B cell (primary cell): ENCODE measurements at regions not wholly inside any gene's neighbourhood (a gene's known extent, or its start where the extent isn't known, plus 50 kb on each side); places are given as distances from the start of the nearest gene placed in this dataset.
A peak's percentile ranks its signal among the peaks of the same experiment; 100 is the strongest.

Experiments
- ATAC-seq: fragments of 200-7000 bp; cut with Tn5 transposase; one replicate; pipeline ENCODE4 v1.10.0; 2021; ENCODE audit warnings: low read depth, mild to moderate bottlenecking, moderate number of reproducible peaks, moderate library complexity
- CTCF ChIA-PET: fragments of 350-600 bp; sonication (Branson Sonifier 250); formaldehyde crosslinking; loops from one replicate; lab custom pipeline; 2021; ENCODE audit warnings: antibody characterized with exemption, inconsistent platforms; lab: Charles Lee
- POLR2A ChIA-PET: fragments of 350-600 bp; sonication (Branson Sonifier 250); formaldehyde crosslinking; loops from one replicate; lab custom pipeline; 2021; ENCODE audit warnings: antibody characterized with exemption; lab: Charles Lee
- DNase-seq: peaks from one replicate; pipeline ENCODE4 v3.0.0; 2013
- H2AFZ ChIP-seq: 2 replicates; pipeline ENCODE4 v1.6.1; 2012; ENCODE audit warnings: mild to moderate bottlenecking, low read depth, low read length; ENCODE audit not compliant: insufficient read depth, poor library complexity, severe bottlenecking
- H3K27ac ChIP-seq, 2 donors: 1 replicate in 1 of 2; 2 replicates in 1 of 2; pipeline ENCODE4 v1.5.1; 2012 to 2013; ENCODE audit warnings: low read length in 2 of 2, mild to moderate bottlenecking in 2 of 2, moderate library complexity in 1 of 2
- H3K27me3 ChIP-seq, 4 experiments: fragments of 200-600 bp in 1 of 4; sonication (generic) in 1 of 4; replicated peaks in 1 of 4; 1 replicate in 2 of 4; 2 replicates in 2 of 4; pipeline versions ENCODE4 v1.6.1 to v1.7.0; 2013 to 2016; ENCODE audit warnings: low read length in 3 of 4, mild to moderate bottlenecking in 2 of 4, mixed read lengths in 1 of 4, moderate library complexity in 1 of 4; ENCODE audit not compliant: insufficient read depth in 4 of 4, control insufficient read depth in 3 of 4; ENCODE audit errors: control extremely low read depth in 1 of 4
- H3K36me3 ChIP-seq, 2 experiments: replicated peaks in 1 of 2; 1 replicate in 1 of 2; 2 replicates in 1 of 2; pipeline versions ENCODE4 v1.6.1 to v1.7.1; 2013; ENCODE audit warnings: low read length in 1 of 2; ENCODE audit not compliant: insufficient read depth in 2 of 2, control insufficient read depth in 1 of 2; ENCODE audit errors: control extremely low read depth in 1 of 2, extremely low read depth in 1 of 2
- H3K4me1 ChIP-seq, 2 donors: fragments of 200-600 bp in 1 of 2; sonication (generic) in 1 of 2; 1 replicate in 1 of 2; 2 replicates in 1 of 2; pipeline versions ENCODE4 v1.5.1 to v1.6.1; 2013 to 2017; ENCODE audit warnings: low read length in 2 of 2; ENCODE audit not compliant: control insufficient read depth in 2 of 2, insufficient read depth in 2 of 2
- H3K4me2 ChIP-seq: replicated peaks from 2 replicates; pipeline ENCODE3; 2012; ENCODE audit warnings: mild to moderate bottlenecking, low read depth, low read length; ENCODE audit not compliant: poor library complexity, severe bottlenecking
- H3K4me3 ChIP-seq, 5 experiments: fragments of 200-600 bp in 1 of 5; sonication (generic) in 1 of 5; 1 replicate in 3 of 5; 2 replicates in 2 of 5; pipeline versions ENCODE4 v1.5.1 to v1.7.0; 2011 to 2016; ENCODE audit warnings: low read length in 4 of 5, mild to moderate bottlenecking in 4 of 5, low read depth in 2 of 5, control low read depth in 1 of 5, moderate library complexity in 1 of 5; ENCODE audit not compliant: insufficient read depth in 1 of 5; ENCODE audit errors: control extremely low read depth in 1 of 5, extremely low read depth in 1 of 5
- H3K79me2 ChIP-seq: fragments of 200-600 bp; sonication (generic); one replicate; pipeline ENCODE4 v1.6.0; 2016; ENCODE audit warnings: low read length; ENCODE audit not compliant: control insufficient read depth, insufficient read depth
- H3K9ac ChIP-seq: fragments of 200-600 bp; sonication (generic); 2 replicates; pipeline ENCODE4 v1.6.1; 2017; ENCODE audit warnings: mild to moderate bottlenecking, low read length, moderate library complexity
- H3K9me3 ChIP-seq, 3 donors: one replicate each; pipeline versions ENCODE4 v1.6.1 to v1.7.1; 2013; ENCODE audit warnings: low read length in 2 of 3; ENCODE audit not compliant: control insufficient read depth in 2 of 3, insufficient read depth in 1 of 3; ENCODE audit errors: control extremely low read depth in 1 of 3
- H4K20me1 ChIP-seq: 2 replicates; pipeline ENCODE4 v1.6.0; 2012; ENCODE audit warnings: mild to moderate bottlenecking, low read length; ENCODE audit not compliant: insufficient read depth, control insufficient read depth, poor library complexity, severe bottlenecking
- H3K27ac Mint-ChIP-seq: one replicate; pipeline ENCODE4 v1.8.0; 2021; ENCODE audit warnings: mixed read lengths
- H3K27me3 Mint-ChIP-seq: one replicate; pipeline ENCODE4 v1.8.0; 2021; ENCODE audit warnings: mixed read lengths
- H3K4me1 Mint-ChIP-seq: one replicate; pipeline ENCODE4 v1.8.0; 2021; ENCODE audit warnings: mixed read lengths
- H3K4me3 Mint-ChIP-seq: one replicate; pipeline ENCODE4 v1.8.0; 2021; ENCODE audit warnings: mixed read lengths
- H3K9me3 Mint-ChIP-seq: one replicate; pipeline ENCODE4 v1.8.0; 2022; ENCODE audit warnings: mixed read lengths; ENCODE audit not compliant: insufficient read depth
- CTCF ChIP-seq: fragments of 200-600 bp; IDR thresholded peaks from one replicate; pipeline ENCODE4 v1.8.0; 2022; ENCODE audit warnings: antibody characterized with exemption, mild to moderate bottlenecking
- EZH2 ChIP-seq: IDR thresholded peaks from 2 replicates; pipeline ENCODE4 v1.6.1; 2012; ENCODE audit warnings: borderline replicate concordance, low read depth, mild to moderate bottlenecking, moderate library complexity, low read length; ENCODE audit not compliant: insufficient read depth, poor library complexity, severe bottlenecking
- WGBS: methylation state at CpG from one replicate; pipeline ENCODE4 v1.1.5; 2013; ENCODE audit warnings: missing lambda C conversion rate; ENCODE audit not compliant: insufficient coverage; 5-methylcytosine and 5-hydroxymethylcytosine counted together
- intact Hi-C: fragments of 100-400 bp; cut with micrococcal nuclease; formaldehyde crosslinking; loops from one replicate; pipeline ENCODE4 v1.10.0; 2022

DNA sequence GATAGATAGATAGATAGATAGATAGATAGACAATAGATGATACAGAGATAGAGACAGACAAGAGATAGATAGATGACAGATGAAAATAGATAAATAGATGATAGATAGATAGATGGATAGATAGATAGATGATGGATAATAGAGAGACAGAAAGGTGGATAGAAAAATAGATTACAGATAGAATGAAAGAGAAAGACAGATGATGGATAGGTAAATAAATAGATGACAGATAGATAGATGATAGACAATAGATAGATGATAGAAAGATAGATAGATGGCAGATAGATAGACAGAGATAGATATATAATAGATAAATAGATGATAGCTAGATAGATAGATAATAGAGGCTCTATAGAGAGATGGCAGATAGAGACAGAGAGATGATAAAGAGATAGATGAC is 523.0 kb downstream of the BCL11B start:
- no peaks in the 10 kb centered on the region for H3K27me3 Mint-ChIP-seq
- ChIA-PET CTCF (no interaction called here), POLR2A (no interaction called here)
- peaks cover 9% of the 10 kb centered on the region for H3K9me3 Mint-ChIP-seq
- Histone ChIP-seq H3K9ac (no peak overlapping the region), H3K4me3 (no peak overlapping the region), H3K27ac (no peak overlapping the region), H3K36me3 (no peaks in the 10 kb centered on the region), H3K4me1 (no peaks in the 10 kb centered on the region), H3K79me2 (no peaks in the 10 kb centered on the region), H3K9me3 (peaks cover 0 to 5% (median 0%) of the 10 kb centered on the region in 3 donors), H3K27me3 (no peaks in the 10 kb centered on the region), H4K20me1 (no peaks in the 10 kb centered on the region), H3K4me2 (no peak overlapping the region), H2AFZ (no peak overlapping the region)
- peak; percentile 17 for TF ChIP-seq CTCF
- no peak for TF ChIP-seq EZH2
- ATAC-seq (no peak), DNase-seq (no peak)
- no peak overlapping the region for H3K4me3 Mint-ChIP-seq
- intact Hi-C loops, result no loop called here
- H3K27ac Mint-ChIP-seq, result no peak overlapping the region
- no peaks in the 10 kb centered on the region for H3K4me1 Mint-ChIP-seq

- ChIA-PET POLR2A (no interaction called here), CTCF (no interaction called here)
- Mint-ChIP-seq H3K4me1 (no peaks in the 10 kb centered on the region), H3K4me3 (no peak overlapping the region), H3K9me3 (peaks cover 12% of the 10 kb centered on the region), H3K27me3 (no peaks in the 10 kb centered on the region), H3K27ac (no peak overlapping the region)
- no peaks in the 10 kb centered on the region for H3K27me3 ChIP-seq
- H3K9me3 ChIP-seq, result peaks cover 0 to 3% (median 0%) of the 10 kb centered on the region in 3 donors
- ATAC-seq, result no peak
- no peaks in the 10 kb centered on the region for H3K79me2 ChIP-seq
- H3K4me3 ChIP-seq, result no peak overlapping the region
- TF ChIP-seq EZH2 (no peak), CTCF (no peak)
- WGBS, result 100% methylated on average over 2 of the region's 2 CpGs
- DNase-seq, result no peak
- no peaks in the 10 kb centered on the region for H4K20me1 ChIP-seq
- H3K9ac ChIP-seq, result no peak overlapping the region
- no peaks in the 10 kb centered on the region for H3K4me1 ChIP-seq
- intact Hi-C loops, result no loop called here
- H3K4me2 ChIP-seq, result no peak overlapping the region
- no peaks in the 10 kb centered on the region for H3K36me3 ChIP-seq
- H2AFZ ChIP-seq, result no peak overlapping the region
- H3K27ac ChIP-seq, result no peak overlapping the region
Observed at GRCh38 chr14:98751110-98751509, 520.9 kb downstream of the BCL11B start.
